CMK (cell line): ENCODE measurements at regions not wholly inside any gene's neighbourhood (a gene's known extent, or its start where the extent isn't known, plus 50 kb on each side); places are given as distances from the start of the nearest gene placed in this dataset.
"Not testable (repeated sequence)": the region's sequence is repeated elsewhere in the genome, so short reads cannot be mapped to it uniquely, and the experiment has no call there.

Experiments
- DNase-seq: peaks from one replicate; pipeline ENCODE4 v3.0.0-alpha.2; 2010; ENCODE audit warnings: low read depth

DNA sequence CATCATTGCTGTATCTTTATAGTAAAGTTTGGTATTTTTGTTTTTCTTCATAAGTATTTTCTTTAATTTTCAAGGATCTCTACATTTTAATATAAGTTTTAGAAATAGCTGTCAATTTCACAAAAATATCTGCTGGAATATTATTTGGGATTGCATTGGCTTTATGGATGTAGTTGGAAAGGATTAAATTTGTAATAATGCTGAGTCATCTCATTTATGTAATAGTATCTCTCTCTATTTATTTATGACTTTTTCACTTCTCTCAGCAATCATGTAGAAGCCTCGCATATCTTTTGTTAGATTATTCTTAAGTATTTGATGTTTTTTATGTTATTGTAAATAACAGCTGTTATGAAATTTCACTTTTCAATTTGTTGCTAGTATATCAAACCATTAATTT, 223.1 kb upstream of the POGK start:
- DNase-seq: no peak

DNA sequence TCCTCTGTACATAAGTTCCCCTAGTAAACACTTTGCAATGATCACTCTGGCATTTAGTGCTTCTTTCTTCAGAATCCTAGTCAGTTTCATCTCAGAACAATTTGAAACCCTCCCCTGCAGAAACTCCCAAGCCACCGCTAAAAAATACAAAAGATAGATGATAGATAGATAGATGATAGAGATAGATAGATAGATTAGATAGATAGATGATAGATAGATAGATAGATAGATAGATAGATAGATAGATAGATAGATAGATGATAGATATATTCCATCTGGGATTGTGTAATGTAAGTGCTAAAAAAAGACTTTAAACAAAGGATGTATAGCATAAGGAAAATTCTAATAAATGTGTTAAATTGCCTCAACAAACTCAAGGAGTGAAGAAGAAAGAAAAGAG, 212.6 kb upstream of the POGK start:
- DNase-seq: no peak

DNA sequence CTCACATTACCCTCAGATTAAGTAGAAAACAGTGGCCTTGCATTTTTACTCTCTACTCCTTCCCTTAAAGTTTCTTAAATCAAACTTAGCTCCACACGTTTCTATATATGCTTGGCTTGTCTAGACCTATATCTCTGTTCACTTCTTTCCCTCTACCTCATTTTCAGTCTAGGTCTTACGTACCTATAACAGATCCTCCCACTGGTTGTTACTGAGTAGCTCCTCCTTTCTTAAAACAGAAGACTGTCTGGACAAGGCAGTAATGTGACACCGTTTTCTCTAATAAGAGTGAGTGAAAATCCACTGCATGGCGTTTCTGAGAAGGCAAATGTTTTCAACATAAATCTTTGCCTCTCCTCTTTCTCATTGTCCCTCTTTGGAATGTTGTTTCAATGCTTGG, 211.7 kb upstream of the POGK start:
- no peak for DNase-seq

DNA sequence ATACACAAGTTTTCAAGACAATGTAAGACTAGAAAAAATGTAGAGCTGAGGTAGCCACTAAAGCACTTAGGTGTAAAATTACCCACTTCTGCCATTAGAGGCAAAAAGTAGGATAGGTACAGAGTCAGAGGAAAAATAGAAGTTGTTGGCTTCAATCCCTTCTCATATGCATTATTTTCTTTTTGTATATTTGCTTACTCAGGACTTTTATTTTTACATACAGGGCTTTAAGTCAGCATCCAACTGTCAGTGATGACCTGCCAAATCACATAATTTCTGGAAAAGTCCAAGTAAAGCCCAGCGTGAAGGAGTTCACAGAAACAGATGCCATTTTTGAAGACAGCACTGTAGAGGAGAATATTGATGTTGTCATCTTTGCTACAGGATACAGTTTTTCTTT, 211.0 kb upstream of the POGK start:
- no peak for DNase-seq

- DNase-seq: no peak
These were observed 209.3 kb upstream of the POGK start for GRCh38 chr1:166629946-166630345.

DNA sequence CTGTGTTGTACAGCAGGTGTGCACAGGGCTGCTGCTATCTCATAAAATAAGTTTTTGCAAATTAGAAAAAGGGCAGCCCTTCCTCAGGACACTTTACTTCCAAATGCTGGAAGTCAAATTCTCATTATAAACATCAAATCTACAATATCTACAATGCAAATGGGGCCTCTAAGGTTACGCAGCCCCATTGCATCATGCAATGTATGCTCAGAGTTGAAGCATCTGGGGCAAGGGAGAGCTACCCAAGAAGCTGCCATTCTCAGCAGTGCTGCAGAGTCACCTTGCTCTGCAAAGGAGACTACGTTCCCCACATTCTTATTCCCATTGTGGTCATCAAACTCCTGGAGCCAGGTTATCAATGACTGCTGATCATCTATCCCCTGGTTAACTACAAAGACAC, 208.9 kb upstream of the POGK start:
- no peak for DNase-seq

GRCh38 chr1:166638137-166638536, 201.1 kb upstream of the POGK start:
- no peak for DNase-seq

GRCh38 chr1:166657228-166657627, 182.0 kb upstream of the POGK start:
- not testable (repeated sequence) for DNase-seq

- DNase-seq: not testable (repeated sequence)
These were observed 172.5 kb upstream of the POGK start for GRCh38 chr1:166666790-166667189.

DNA sequence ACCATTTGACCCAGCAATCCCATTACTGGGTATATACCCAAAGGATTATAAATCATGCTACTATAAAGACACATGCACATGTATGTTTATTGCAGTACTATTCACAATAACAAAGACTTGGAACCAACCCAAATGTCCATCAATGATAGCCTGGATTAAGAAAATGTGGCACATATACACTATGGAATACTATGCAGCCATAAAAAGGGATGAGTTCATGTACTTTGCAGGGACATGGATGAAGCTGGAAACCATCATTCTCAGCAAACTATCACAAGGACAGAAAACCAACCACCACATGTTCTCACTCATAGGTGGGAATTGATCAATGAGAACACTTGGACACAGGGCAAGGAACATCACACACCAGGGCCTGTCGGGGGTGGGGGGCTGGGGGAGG, 171.7 kb upstream of the POGK start:
- not testable (repeated sequence) for DNase-seq

GRCh38 chr1:166671627-166672026, 167.6 kb upstream of the POGK start:
- no peak for DNase-seq

GRCh38 chr1:166673722-166674121, 165.6 kb upstream of the POGK start:
- DNase-seq: no peak

GRCh38 chr1:166675213-166675612, 164.1 kb upstream of the POGK start:
- no peak for DNase-seq

- no peak for DNase-seq
These were observed 162.3 kb upstream of the POGK start for GRCh38 chr1:166676981-166677380.

- no peak for DNase-seq
These were observed 159.9 kb upstream of the POGK start for GRCh38 chr1:166679369-166679768.

- DNase-seq: no peak
These were observed 156.7 kb upstream of the POGK start for GRCh38 chr1:166682588-166682987.

DNA sequence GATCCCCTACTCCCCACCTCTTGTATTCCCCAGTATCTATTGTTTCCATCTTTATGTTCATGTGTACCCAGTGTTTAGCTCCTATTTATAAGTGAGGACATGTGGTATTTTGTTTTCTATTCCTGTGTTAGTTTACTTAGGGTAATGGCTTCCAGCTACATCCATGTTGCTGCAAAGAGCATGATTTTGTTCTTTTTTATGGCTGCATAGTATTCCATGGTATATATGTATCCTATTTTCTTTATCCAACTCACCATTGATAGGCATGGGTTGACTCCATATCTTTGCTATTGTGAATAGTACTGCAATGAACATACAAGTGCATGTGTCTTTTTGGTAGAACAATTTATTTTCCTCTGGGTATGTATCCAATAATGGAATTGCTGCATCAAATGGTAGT, 154.6 kb upstream of the POGK start:
- not testable (repeated sequence) for DNase-seq

DNA sequence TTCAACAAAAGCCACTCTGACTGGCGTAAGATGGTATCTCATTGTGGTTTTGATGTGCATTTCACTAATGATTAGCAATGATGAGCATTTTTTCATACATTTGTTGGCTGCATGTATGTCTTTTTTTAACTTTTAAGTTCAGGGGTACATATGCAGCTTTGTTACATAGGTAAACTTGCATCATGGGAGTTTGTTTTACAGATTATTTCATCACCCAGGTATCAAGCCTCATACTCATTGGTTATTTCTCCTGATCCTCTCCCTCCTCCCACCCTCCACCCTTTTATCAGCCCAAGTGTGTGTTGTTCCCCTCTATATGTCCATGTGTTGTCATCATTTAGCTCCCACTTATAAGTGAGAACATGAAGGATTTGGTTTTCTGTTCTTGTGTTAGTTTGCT, 154.1 kb upstream of the POGK start:
- no peak for DNase-seq

DNA sequence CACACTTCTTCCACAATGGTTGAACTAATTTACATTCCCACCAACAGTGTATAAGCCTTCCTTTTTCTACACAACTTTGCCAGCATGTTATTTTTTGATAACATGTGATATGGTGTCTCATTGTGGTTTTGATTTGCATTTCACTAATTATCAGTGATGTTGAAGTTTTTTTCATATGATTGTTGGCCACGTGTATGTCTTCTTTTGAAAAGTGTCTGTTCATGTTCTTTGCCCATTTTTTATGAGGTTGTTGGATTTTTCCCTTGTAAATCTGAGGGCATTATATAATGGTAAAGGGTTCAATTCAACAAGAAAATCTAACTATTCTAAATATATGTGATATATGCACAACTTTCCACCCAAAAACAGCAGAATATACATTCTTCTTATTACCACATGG, 153.4 kb upstream of the POGK start:
- not testable (repeated sequence) for DNase-seq

DNA sequence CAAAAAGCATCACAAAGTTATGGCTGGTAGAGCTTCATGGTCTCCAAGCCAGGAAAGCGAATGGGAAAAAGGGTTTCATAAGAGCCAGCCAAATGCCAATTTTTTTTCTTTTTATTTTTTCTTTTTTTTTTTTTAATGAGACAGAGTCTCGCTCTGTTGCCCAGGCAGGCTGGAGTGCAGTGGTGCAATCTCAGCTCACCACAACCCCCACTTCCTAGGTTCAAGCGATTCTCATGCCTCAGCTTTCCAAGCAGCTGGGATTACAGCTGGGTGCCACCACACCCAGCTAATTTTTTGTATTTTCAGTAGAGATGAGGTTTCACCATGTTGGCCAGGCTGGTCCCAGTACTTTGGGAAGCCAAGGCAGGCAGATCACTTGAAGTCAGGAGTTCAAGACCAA, 148.7 kb upstream of the POGK start:
- not testable (repeated sequence) for DNase-seq

DNA sequence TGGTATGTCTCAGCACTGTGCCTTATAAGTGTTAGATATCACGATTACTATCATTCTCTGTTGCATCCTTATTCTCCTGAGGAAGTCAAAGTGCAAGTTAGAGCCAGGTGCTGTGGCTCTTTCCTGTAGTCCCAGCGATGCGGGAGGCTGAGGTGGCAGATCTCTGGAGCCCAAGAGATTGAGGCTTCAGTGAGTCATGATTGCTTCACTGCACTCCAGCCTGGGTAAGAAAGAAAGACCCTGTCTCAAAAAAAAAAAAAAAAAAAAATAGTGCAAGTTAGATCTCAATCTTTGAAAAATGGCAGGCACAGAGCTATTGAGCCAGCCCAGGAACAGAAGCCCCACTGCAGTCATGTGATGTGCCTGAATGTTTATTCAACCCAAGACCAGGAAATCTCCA, 147.8 kb upstream of the POGK start:
- DNase-seq: no peak

- DNase-seq: no peak
These were observed 146.9 kb upstream of the POGK start for GRCh38 chr1:166692346-166692745.

DNA sequence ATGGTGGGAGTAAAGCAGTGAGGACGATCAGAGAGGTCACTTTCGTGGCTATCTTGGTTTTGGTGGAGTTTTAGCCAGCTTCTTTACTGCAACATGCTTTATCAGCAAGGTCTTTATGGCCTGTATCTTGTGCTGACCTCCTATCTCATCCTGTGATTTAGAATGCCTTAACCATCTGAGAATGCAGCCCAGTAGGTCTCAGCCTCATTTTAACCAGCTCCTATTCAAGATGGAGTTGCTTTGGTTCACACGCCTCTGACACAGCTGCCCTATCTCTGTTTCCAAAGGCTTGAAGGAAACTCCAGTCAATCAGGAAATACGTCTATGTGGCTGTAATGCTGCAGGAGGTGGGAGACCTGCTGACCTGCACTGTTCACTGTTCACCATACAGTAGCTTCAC, 146.1 kb upstream of the POGK start:
- DNase-seq: peak; percentile 56

GRCh38 chr1:166693673-166694297, 145.5 kb upstream of the POGK start:
- peak; percentile 79 for DNase-seq

- no peak for DNase-seq
These were observed 144.2 kb upstream of the POGK start for GRCh38 chr1:166695115-166695514.
